ENCODE measurements at regions not wholly inside any gene's neighbourhood (a gene's known extent, or its start where the extent isn't known, plus 50 kb on each side); places are given as distances from the start of the nearest gene placed in this dataset.
"Not testable (repeated sequence)": the region's sequence is repeated elsewhere in the genome, so short reads cannot be mapped to it uniquely, and the experiment has no call there.

DNA sequence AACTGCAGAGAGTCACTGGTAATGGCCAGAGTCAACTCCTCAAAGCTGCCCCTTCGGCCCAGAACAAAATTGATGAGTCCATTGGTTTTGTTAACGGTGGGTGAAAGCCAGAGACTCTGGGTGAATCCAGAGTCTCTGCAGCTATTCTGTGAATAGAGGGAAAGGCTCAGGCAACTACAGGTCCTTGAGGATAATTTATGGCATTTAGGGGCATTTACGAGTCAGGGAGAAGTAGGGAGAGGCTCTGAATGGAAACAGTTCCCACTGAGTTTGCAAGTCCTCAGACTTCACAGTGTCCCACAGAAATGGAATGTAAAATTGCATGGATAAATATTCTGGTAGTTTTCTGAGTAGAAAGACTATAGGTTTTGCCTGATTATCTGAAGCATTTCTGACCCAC lies 257.8 kb downstream of the SEC61B start:
- no peak for DNase-seq (ENCODE audit: low spot score)

DNA sequence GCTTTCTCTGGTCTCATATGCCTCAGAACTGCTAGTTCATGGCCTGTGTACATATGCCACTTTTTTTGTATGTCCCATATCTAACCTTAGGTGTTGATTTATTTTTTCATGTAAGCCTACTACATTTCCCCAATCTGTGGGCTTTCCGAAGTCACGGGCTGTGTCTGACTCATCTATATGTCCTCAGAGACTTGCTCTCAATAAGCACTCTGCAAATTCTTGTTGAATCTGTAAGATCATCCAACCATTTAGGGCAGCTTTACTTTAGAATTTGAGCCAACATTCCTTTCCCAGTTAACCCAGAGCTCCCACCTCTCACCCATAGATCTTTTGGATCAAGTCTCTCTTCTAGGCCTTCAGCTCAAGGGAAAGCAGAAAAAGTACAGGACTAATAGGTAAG lies 263.4 kb downstream of the SEC61B start:
- no peak for DNase-seq (ENCODE audit: low spot score)

- DNase-seq (ENCODE audit: low spot score) = no peak
Observed at GRCh38 chr9:99486684-99487083, 264.6 kb downstream of the SEC61B start.

- no peak for DNase-seq (ENCODE audit: low spot score)
Observed at GRCh38 chr9:99488131-99489059, 266.3 kb downstream of the SEC61B start.

DNA sequence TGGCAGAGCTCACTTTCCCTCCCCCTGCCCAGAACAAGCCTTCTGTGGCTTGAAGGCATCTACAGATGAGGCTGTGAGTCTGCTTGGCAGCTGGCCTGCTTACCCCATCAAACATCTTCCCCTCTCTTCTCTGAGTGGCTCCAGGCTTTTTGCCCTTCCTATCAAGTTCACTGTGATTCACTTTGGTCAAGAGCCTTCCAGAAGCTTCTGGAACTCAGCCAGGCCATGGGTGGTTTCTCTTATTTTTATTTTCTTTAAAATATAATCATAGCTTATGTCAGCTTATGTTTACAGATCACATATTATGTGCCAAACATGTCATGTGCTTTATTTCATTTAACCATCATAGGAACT lies 267.0 kb downstream of the SEC61B start:
- DNase-seq (ENCODE audit: low spot score) = no peak

DNA sequence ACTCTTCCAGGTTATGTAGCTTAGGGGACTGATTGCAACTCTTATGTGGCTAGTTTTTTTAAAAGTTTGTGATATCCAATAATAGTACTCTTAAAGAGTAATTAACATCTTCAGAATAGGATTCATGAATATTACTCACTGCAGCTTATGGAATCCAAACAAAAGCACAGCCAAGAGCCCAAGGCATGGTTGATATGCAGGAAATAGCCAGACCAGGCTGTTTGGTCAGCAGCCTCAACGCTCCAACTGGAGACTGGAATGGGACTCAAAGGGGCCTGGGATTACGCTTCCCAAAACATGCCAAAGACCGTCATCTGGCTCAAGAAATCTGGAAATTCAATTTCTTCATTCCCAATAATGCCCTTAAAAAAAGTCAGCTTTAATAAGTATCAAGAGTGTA lies 268.6 kb downstream of the SEC61B start:
- DNase-seq (ENCODE audit: low spot score) = no peak

- DNase-seq (ENCODE audit: low spot score) = no peak
Observed at GRCh38 chr9:99491408-99492158, 269.5 kb downstream of the SEC61B start.

DNA sequence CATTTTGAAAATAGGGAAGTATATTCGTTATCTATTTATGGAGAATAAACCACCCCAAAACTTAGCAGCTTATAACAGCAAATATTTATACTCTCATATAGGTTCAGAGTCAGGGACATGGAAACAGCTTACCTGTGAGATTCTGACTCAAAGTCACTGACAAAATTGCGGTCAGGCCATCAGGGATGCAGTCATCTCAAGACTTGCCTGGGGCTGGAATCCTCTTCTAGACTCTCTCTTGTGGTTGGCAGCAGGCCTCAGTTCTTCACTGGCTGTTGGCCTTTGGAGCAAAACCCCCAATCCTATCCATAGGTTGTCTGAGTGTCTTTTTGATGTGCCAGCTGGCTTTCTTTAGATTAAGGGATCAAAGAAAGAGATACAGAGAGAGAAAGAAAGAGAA lies 275.6 kb downstream of the SEC61B start:
- no peak for DNase-seq (ENCODE audit: low spot score)

DNA sequence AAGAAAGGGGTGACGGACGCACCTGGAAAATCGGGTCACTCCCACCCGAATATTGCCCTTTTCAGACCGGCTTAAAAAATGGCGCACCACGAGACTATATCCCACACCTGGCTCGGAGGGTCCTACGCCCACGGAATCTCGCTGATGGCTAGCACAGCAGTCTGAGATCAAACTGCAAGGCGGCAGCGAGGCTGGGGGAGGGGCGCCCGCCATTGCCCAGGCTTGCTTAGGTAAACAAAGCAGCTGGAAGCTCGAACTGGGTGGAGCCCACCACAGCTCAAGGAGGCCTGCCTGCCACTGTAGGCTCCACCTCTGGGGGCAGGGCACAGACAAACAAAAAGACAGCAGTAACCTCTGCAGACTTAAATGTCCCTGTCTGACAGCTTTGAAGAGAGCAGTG lies 276.9 kb downstream of the SEC61B start:
- DNase-seq (ENCODE audit: low spot score) = not testable (repeated sequence)

GRCh38 chr9:99505936-99506335 lies 283.9 kb downstream of the SEC61B start:
- no peak for DNase-seq (ENCODE audit: low spot score)

GRCh38 chr9:99506747-99507348 lies 284.8 kb downstream of the SEC61B start:
- DNase-seq (ENCODE audit: low spot score) = no peak

DNA sequence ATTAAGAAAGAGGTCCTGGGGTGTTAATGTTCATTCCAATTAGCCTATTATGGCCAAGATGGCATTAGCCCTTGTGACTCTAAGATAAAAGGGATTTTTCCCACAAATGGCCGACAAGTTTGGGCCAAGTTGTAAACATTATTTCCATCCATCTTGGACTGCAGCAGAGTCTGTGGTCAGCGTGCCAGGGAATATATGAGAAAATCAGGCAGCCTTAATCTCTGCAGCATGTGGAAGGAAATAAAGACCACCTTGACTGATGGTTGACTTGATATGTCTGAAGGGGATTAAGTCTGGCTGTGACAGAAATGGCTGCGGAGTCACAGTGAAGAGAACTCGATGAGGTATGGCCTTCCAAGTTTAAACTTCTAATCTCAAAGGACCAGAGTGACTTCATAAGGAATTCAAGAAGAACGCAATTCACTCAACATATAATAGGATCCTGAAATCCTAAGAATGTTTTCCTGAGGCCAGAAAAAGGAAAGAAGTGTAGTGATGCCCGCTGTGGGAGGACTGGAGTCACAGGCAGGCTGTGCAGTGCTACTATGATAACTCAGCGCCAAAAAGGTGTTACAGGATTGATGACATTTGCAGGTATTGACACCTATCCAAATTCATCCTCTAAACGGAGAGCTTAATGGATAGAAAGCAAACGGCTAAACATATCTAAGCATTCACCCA lies 287.1 kb downstream of the SEC61B start:
- no peak for DNase-seq (ENCODE audit: low spot score)

GRCh38 chr9:99509900-99510535 lies 287.9 kb downstream of the SEC61B start:
- no peak for DNase-seq (ENCODE audit: low spot score)

DNA sequence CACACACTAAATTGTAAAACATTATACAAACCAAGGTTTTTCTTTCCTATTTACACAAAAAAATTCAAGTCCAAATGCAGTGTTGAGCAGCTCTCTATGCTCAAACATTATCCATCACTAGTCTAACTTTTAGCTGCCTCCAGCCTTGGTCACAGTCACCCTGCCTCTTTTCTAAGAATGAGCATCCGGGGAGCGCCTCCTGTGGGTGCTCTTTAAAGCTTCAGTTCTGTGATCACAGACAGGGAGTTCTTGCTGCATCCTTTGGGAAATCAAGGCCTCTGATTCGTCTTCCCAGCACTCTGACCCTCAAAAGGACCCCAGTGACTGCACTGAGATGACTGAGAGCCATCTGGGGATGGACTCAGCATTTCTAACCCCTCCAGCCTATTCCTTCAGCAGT lies 289.6 kb downstream of the SEC61B start:
- no peak for DNase-seq (ENCODE audit: low spot score)

GRCh38 chr9:99513441-99514112 lies 291.5 kb downstream of the SEC61B start:
- DNase-seq (ENCODE audit: low spot score) = no peak

DNA sequence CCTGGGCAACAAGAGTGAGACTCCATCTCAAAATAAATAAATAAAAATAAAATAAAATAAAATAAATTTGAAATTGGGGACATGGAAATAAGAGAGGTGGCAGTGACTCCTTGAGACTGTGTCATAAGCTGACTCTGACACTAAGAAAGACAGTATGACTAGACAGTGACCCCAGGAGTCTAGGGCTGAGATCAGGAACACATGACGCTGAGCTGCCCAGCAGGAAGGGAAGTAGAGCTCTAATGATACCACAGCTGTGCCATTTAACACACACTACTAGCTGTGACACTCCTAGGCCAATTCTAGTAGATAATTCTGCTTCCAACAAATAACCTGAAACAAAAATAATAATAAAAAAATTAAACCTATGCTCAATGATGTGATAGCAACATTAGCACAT lies 293.0 kb downstream of the SEC61B start:
- no peak for DNase-seq (ENCODE audit: low spot score)

- no peak for DNase-seq (ENCODE audit: low spot score)
Observed at GRCh38 chr9:99515895-99516656, 294.0 kb downstream of the SEC61B start.

DNA sequence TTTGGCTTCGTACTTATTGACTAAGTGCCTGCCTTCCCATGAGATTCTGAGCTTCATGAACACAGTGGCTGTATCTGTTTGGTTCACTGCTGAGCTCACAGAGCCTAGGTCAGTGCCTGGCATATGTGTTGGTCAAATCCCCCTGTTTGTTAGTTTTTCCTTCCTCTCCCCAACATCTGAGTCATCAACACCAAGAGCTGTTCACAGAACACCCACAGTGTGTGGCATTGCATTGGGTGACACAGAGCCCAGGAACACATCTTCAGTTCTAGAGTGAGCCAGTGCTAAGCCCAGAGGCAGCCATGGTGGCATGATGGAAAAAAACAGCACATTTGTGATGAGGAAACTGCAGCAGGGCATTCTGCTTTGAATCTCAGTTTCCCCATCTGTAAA lies 294.6 kb downstream of the SEC61B start:
- DNase-seq (ENCODE audit: low spot score) = no peak

DNA sequence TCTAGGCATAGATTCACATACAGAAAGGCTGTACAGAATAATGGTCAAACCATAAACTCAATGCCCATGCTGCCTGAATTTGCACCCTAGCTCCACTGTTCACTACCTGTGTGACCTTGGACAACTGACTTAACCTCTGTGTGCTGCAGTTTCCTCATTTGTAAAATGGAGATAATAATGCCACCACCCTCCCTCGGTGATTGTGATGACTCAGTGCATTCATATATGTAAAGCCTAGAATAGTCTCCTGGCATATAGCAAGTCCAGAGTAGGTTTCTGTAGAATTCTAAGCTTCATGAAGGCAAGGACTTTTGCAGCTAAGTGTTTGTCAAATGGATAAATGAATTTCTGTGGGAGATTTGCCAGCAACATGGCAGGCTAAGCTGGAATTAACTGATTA lies 297.8 kb upstream of the NR4A3 start:
- no peak for DNase-seq (ENCODE audit: low spot score)

DNA sequence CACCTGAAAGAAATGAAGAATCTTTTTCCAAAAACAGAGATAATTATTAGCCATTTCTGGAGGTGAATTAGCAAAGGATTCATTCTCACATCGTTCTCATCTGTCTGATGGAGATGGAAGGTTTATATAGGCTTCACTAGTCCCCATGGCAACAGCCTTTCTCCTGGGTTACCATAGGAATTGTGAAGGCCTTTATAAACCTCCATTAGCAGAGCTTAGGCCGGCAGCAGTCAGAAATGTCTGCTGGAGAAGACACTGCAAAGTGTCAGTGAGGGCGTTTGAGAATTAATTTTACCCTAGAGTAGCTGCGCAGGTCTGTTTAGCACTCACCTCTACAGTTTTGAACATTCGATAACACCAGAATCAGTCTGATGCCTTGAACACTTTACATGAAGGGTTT lies 290.4 kb upstream of the NR4A3 start:
- DNase-seq (ENCODE audit: low spot score) = no peak

Data from A172 (cell line).